ENCODE measurements at regions not wholly inside any gene's neighbourhood (a gene's known extent, or its start where the extent isn't known, plus 50 kb on each side); places are given as distances from the start of the nearest gene placed in this dataset.

DNA sequence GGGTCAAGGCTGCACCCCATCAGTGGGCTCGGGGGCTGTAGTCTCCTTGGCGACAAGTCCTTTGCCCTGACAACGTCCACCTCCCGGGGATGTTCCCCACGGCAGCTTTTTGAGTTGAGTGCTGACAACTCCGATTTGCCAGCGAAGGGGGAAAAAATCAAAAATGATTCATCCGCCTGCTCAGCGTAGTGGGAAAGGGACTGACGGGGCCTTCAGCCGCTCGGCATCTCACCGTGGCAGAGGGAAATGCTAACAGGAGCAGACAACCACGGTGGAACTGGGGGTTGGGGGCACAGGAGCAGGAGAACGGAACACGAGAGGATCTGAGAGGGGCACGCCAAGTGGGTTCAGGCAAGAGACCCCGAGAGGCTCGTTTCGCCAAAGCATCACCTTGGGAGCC lies 173.7 kb downstream of the TFAP2C start:
- Histone ChIP-seq H3K27me3 (ENCODE audit: insufficient read depth, low read length) (peaks cover 11% of the 10 kb centered on the region; the same call in 1 of the 2 replicates), H3F3A (ENCODE audit: insufficient read depth, low read length) (no peaks in the 10 kb centered on the region), H3K36me3 (ENCODE audit: insufficient read depth, low read length) (no peaks in the 10 kb centered on the region)

GRCh38 chr20:56805313-56805712 lies 176.2 kb downstream of the TFAP2C start:
- Histone ChIP-seq H3K9ac (ENCODE audit: low read length) (no peak overlapping the region), H3K9me3 (ENCODE audit: low read length) (no peaks in the 10 kb centered on the region), H2AFZ (ENCODE audit: low read length) (no peak overlapping the region), H3K36me3 (ENCODE audit: insufficient read depth, low read length) (no peaks in the 10 kb centered on the region), H3K9me2 (ENCODE audit: low read depth, low read length) (no peaks in the 10 kb centered on the region), H3K27me3 (ENCODE audit: insufficient read depth, low read length) (0 out of 2 replicates have a peak, but pooled peaks cover 7% of the 10 kb centered on the region), H3K4me3 (ENCODE audit: low read depth, low read length, poor library complexity, severe bottlenecking) (no peak overlapping the region), H3K4me2 (ENCODE audit: low read length) (no peak overlapping the region), H3K27ac (ENCODE audit: low read depth, low read length, poor library complexity, severe bottlenecking) (no peak overlapping the region), H3K4me1 (ENCODE audit: insufficient read depth, low read length, severe bottlenecking) (no peaks in the 10 kb centered on the region), H4K20me1 (ENCODE audit: insufficient read depth, low read length) (no peaks in the 10 kb centered on the region), H3K79me2 (ENCODE audit: insufficient read depth, low read length) (no peaks in the 10 kb centered on the region), H3F3A (ENCODE audit: insufficient read depth, low read length) (no peaks in the 10 kb centered on the region)
- TF ChIP-seq, protein P1, sequence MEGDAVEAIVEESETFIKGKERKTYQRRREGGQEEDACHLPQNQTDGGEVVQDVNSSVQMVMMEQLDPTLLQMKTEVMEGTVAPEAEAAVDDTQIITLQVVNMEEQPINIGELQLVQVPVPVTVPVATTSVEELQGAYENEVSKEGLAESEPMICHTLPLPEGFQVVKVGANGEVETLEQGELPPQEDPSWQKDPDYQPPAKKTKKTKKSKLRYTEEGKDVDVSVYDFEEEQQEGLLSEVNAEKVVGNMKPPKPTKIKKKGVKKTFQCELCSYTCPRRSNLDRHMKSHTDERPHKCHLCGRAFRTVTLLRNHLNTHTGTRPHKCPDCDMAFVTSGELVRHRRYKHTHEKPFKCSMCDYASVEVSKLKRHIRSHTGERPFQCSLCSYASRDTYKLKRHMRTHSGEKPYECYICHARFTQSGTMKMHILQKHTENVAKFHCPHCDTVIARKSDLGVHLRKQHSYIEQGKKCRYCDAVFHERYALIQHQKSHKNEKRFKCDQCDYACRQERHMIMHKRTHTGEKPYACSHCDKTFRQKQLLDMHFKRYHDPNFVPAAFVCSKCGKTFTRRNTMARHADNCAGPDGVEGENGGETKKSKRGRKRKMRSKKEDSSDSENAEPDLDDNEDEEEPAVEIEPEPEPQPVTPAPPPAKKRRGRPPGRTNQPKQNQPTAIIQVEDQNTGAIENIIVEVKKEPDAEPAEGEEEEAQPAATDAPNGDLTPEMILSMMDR (IDR thresholded peaks at IDR 0.05; ENCODE audit: low read length) = no peak
- no peak for TF ChIP-seq EZH2 (IDR thresholded peaks at IDR 0.05; ENCODE audit: borderline replicate concordance, low read length)

More for the DNA sequence above, 173.7 kb downstream of the TFAP2C start:
- Histone ChIP-seq H3K4me3 (ENCODE audit: low read depth, low read length, poor library complexity, severe bottlenecking) (no peak overlapping the region), H3K27ac (ENCODE audit: low read depth, low read length, poor library complexity, severe bottlenecking) (no peak overlapping the region), H4K20me1 (ENCODE audit: insufficient read depth, low read length) (no peaks in the 10 kb centered on the region), H3K4me2 (ENCODE audit: low read length) (no peak overlapping the region), H3K9me2 (ENCODE audit: low read depth, low read length) (no peaks in the 10 kb centered on the region), H3K4me1 (ENCODE audit: insufficient read depth, low read length, severe bottlenecking) (no peaks in the 10 kb centered on the region), H3K9ac (ENCODE audit: low read length) (no peak overlapping the region), H3K79me2 (ENCODE audit: insufficient read depth, low read length) (no peaks in the 10 kb centered on the region), H2AFZ (ENCODE audit: low read length) (no peak overlapping the region), H3K9me3 (ENCODE audit: low read length) (no peaks in the 10 kb centered on the region)
- TF ChIP-seq, protein P1 (IDR thresholded peaks at IDR 0.05; ENCODE audit: low read length) = no peak
- no peak for TF ChIP-seq EZH2 (IDR thresholded peaks at IDR 0.05; ENCODE audit: borderline replicate concordance, low read length)

DNA sequence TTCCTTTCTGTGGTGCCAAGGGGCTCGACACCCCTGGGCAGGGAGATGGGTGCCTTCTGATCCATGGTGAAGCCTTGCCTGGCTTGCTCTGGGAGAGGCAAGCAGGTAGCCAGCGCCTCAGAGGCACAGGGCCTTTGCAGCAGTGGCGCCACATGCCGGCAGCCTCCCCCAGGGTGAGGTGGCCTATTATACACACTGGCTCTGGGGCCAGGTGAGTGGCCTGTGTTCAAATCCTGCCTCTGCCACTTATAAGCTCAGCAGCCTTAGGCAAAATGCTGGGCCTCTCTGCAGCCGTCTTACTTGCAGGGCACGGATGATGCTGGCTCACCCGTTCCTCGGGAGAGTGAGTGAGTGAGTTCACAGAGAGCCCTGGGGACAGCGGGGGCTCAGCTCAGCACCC lies 176.9 kb downstream of the TFAP2C start:
- Histone ChIP-seq H3K4me1 (ENCODE audit: insufficient read depth, low read length, severe bottlenecking) (no peaks in the 10 kb centered on the region), H3K27ac (ENCODE audit: low read depth, low read length, poor library complexity, severe bottlenecking) (no peak overlapping the region), H3K4me2 (ENCODE audit: low read length) (no peak overlapping the region), H4K20me1 (ENCODE audit: insufficient read depth, low read length) (no peaks in the 10 kb centered on the region), H3F3A (ENCODE audit: insufficient read depth, low read length) (no peaks in the 10 kb centered on the region), H3K9me2 (ENCODE audit: low read depth, low read length) (no peaks in the 10 kb centered on the region), H2AFZ (ENCODE audit: low read length) (no peak overlapping the region), H3K79me2 (ENCODE audit: insufficient read depth, low read length) (no peaks in the 10 kb centered on the region), H3K4me3 (ENCODE audit: low read depth, low read length, poor library complexity, severe bottlenecking) (no peak overlapping the region), H3K9me3 (ENCODE audit: low read length) (no peaks in the 10 kb centered on the region), H3K9ac (ENCODE audit: low read length) (no peak overlapping the region), H3K27me3 (ENCODE audit: insufficient read depth, low read length) (0 out of 2 replicates have a peak, but pooled peaks cover 7% of the 10 kb centered on the region), H3K36me3 (ENCODE audit: insufficient read depth, low read length) (no peaks in the 10 kb centered on the region)
- TF ChIP-seq, protein P1 (IDR thresholded peaks at IDR 0.05; ENCODE audit: low read length) = no peak
- no peak for TF ChIP-seq EZH2 (IDR thresholded peaks at IDR 0.05; ENCODE audit: borderline replicate concordance, low read length)
